Large intestine (tissue), 3 donors: ENCODE measurements at regions not wholly inside any gene's neighbourhood (a gene's known extent, or its start where the extent isn't known, plus 50 kb on each side); places are given as distances from the start of the nearest gene placed in this dataset.

Source experiments
- DNase-seq, 2 donors: peaks; one replicate each; pipeline versions ENCODE4 v3.0.0 to v3.0.0-alpha.2; 2013
- H3K27ac ChIP-seq: one replicate; pipeline ENCODE4 v1.5.1; 2013; ENCODE audit warnings: low read length
- H3K27me3 ChIP-seq: 2 replicates; pipeline ENCODE4 v1.6.1; 2013; ENCODE audit warnings: low read length; ENCODE audit not compliant: control insufficient read depth, insufficient read depth
- H3K36me3 ChIP-seq: 2 replicates; pipeline ENCODE4 v1.6.1; 2013; ENCODE audit warnings: low read length; ENCODE audit not compliant: control insufficient read depth, insufficient read depth
- H3K4me1 ChIP-seq: one replicate; pipeline ENCODE4 v1.6.1; 2013; ENCODE audit warnings: low read length; ENCODE audit not compliant: control insufficient read depth, insufficient read depth
- H3K4me3 ChIP-seq: one replicate; pipeline ENCODE4 v1.5.1; 2013; ENCODE audit warnings: low read length
- H3K9me3 ChIP-seq: one replicate; pipeline ENCODE4 v1.6.1; 2013; ENCODE audit warnings: mild to moderate bottlenecking, low read depth, low read length, moderate library complexity; ENCODE audit not compliant: control insufficient read depth
- WGBS: methylation state at CpG from one replicate; pipeline ENCODE4 v1.1.5; 2013; ENCODE audit warnings: low lambda C conversion rate; ENCODE audit not compliant: insufficient coverage; 5-methylcytosine and 5-hydroxymethylcytosine counted together

DNA sequence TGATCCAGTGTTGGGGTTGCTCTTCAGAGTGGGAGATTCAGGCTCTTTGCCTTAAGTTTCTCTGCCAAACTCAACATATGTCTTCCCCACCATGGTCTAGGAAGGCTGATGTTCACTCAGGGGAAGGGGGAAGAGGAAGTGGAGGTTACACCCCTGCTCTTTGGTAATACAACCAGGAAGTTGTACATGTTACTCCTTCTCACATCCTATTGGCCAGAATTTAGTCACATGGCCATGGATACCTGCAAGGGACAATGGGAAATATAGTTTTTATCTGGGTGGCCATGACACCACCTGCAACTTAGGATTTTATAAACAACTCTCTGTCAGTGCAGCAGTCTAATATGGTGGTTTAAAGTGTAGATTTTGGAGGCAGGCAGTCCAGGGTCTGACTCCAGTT, 150.9 kb downstream of the TBX5 start:
- DNase-seq, result no peak
- no peak overlapping the region for H3K4me3 ChIP-seq

DNA sequence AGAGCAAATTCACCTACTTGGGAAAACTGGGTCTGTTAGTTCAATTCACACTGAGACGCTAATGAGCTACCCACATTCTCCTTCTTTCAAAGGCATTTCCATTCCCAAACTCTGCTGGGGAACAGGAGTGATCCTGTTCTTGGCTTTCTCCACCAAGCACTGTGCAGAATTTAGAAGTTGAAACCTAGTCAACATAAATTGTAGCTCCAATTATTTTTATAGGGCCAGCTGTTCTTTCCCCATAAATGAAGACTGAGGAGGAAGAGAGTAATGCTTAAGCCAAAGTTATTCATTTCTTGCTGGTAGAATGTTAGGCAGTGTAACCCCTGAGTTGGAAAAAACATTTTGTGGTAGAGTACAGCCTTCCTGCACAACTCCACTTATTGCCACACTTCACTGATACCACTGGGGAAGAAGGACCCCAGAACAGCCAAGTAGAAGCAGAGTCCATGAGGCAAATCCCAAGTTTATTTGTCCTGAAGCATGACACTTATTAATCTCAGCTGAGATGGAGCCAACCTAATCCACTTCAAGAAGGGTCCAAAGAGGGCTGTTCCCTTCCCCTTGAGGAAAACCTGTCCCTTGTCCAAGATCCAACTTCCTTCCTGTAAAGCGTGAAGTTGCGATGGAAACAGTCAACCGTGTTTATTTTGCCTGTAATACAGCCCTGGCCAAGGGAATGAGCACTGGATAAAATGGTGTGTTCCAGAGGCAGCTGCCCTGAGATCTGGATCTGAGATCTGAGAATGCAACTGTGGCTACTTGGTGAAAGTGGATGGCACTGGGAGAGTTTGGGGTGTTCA, 151.8 kb downstream of the TBX5 start:
- Histone ChIP-seq H3K27ac (no peak overlapping the region), H3K36me3 (no peaks in the 10 kb centered on the region), H3K27me3 (no peaks in the 10 kb centered on the region), H3K4me3 (no peak overlapping the region), H3K4me1 (no peaks in the 10 kb centered on the region), H3K9me3 (no peaks in the 10 kb centered on the region)
- WGBS, result no CpG with 5 or more reads among the region's 4 CpGs
- DNase-seq, result no peak

More for the DNA sequence above, 150.9 kb downstream of the TBX5 start:
- H3K27me3 ChIP-seq, result no peaks in the 10 kb centered on the region
- no peaks in the 10 kb centered on the region for H3K36me3 ChIP-seq
- H3K4me1 ChIP-seq, result no peaks in the 10 kb centered on the region
- H3K9me3 ChIP-seq, result no peaks in the 10 kb centered on the region
- no peak overlapping the region for H3K27ac ChIP-seq

DNA sequence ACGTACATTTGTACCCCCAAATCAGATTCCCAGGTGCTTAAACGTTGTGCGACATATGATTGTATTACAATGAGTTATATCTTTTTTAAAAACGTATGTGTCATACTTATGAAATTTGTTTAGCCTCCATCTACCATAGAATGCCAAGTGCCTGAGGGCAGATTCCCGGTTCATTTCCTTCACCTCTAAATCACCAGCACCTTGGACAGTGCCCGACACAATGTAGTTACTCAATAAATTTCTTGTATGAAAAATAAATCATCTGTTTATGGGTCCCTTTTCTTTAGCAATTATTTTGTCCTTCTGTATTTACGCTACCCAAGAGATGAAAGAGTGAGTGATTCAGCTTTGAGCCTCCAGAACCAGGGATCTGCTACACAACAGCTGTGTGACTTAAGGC, 157.4 kb downstream of the TBX5 start:
- H3K27ac ChIP-seq, result no peak overlapping the region
- peaks cover 9% of the 10 kb centered on the region for H3K27me3 ChIP-seq
- no peaks in the 10 kb centered on the region for H3K9me3 ChIP-seq
- WGBS, result 93% methylated on average over 3 of the region's 7 CpGs
- no peaks in the 10 kb centered on the region for H3K4me1 ChIP-seq
- no peaks in the 10 kb centered on the region for H3K36me3 ChIP-seq
- no peak overlapping the region for H3K4me3 ChIP-seq
- DNase-seq, result no peak

DNA sequence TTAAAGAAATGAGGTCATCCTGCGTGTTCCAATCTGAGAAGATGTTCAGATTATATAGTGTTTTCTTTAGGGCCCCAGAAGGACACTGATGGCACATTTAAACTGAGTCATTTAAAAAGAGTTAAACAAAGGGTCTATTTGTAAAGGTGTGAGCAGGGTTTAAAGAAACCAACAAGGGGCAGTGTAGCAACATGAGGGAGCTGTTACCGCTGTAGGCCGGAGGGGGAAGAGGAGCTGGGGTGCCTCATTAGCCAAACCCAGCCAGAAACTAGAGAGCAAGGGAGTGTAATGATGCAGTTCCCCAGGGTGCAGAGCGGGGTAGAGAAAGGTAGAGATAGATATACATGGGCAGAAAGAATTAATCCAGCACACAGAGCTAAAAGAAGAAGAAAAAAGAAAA, 160.4 kb downstream of the TBX5 start:
- 24% methylated on average over 3 of the region's 4 CpGs for WGBS
- Histone ChIP-seq H3K4me3 (no peak overlapping the region), H3K27me3 (peaks cover 9% of the 10 kb centered on the region), H3K4me1 (no peaks in the 10 kb centered on the region), H3K9me3 (no peaks in the 10 kb centered on the region), H3K36me3 (no peaks in the 10 kb centered on the region), H3K27ac (no peak overlapping the region)
- DNase-seq, result no peak

DNA sequence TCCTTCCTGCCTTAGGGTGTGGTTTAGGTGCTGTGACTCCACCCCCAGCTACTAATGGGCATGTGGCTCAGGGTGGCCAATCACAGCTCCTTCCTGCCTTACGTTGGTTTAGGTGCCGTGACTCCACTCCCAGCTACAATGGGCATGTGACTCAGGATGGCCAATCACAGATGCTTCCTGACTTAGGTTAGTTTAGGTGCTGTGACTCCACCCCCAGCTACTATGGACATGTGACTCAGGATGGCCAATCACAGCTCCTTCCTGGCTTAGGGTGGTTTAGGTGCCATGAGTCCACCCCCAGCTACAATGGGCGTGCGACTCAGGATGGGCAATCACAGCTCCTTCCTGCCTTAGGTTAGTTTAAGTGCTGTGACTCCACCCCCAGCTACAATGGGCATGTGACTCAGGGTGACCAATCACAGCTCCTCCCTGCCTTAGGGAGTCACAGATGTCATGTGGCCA, 163.9 kb downstream of the TBX5 start:
- no peak overlapping the region for H3K4me3 ChIP-seq
- H3K27me3 ChIP-seq, result peaks cover 19% of the 10 kb centered on the region
- WGBS, result no CpG with 5 or more reads among the region's 4 CpGs

DNA sequence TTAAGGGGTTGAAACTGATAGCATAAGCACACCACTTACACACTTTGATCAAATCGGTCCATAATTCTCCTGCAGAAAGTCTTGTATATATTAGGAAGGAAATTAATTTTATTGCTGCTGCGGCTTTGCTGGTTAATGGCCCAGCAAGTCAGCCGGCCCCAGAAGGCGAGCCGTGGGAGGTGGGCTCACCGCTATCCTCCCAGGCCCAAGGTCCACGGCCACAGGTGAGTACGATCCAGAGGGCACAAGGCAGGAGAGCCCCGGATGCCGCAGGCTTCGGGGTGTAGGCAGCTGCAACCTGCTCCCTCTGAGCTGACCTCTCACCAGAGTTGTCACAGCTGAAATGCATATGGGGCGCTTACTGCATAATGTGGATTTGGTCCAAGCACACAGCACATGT, 165.7 kb downstream of the TBX5 start:
- no peaks in the 10 kb centered on the region for H3K9me3 ChIP-seq

More for the DNA sequence above, 163.9 kb downstream of the TBX5 start:
- no peaks in the 10 kb centered on the region for H3K36me3 ChIP-seq
- H3K27ac ChIP-seq, result no peak overlapping the region
- H3K9me3 ChIP-seq, result no peaks in the 10 kb centered on the region
- H3K4me1 ChIP-seq, result no peaks in the 10 kb centered on the region
- DNase-seq, result no peak

DNA sequence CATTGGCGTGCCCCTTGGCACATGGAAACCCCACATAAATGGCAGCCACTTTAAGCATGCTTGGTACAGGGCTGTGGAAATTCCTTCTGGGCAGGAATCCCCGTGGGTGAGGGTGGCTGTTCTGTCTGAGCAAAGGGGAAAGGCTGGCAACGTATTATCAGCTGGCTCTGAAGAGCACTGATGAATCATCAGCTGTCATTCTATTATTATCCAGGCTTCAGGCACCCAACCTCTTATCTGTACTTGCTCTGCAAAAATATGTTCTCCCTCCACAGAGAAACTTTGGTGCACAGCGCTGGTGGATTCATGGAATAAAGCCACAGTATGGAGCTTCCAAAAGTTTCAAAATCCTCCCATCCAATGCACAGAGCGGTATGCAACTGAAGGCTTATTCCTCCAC, 167.1 kb downstream of the TBX5 start:
- H3K27me3 ChIP-seq, result peaks cover 12% of the 10 kb centered on the region
- no peak overlapping the region for H3K27ac ChIP-seq
- no peaks in the 10 kb centered on the region for H3K36me3 ChIP-seq
- no peaks in the 10 kb centered on the region for H3K4me1 ChIP-seq
- DNase-seq, result no peak
- no peaks in the 10 kb centered on the region for H3K9me3 ChIP-seq
- no CpG with 5 or more reads among the region's 5 CpGs for whole genome bisulfite sequencing
- no peak overlapping the region for H3K4me3 ChIP-seq

More for the DNA sequence above, 165.7 kb downstream of the TBX5 start:
- H3K27ac ChIP-seq, result no peak overlapping the region
- peaks cover 16% of the 10 kb centered on the region for H3K27me3 ChIP-seq
- WGBS, result no CpG with 5 or more reads among the region's 12 CpGs
- H3K4me3 ChIP-seq, result no peak overlapping the region
- no peaks in the 10 kb centered on the region for H3K36me3 ChIP-seq
- H3K4me1 ChIP-seq, result no peaks in the 10 kb centered on the region
- DNase-seq, result no peak

DNA sequence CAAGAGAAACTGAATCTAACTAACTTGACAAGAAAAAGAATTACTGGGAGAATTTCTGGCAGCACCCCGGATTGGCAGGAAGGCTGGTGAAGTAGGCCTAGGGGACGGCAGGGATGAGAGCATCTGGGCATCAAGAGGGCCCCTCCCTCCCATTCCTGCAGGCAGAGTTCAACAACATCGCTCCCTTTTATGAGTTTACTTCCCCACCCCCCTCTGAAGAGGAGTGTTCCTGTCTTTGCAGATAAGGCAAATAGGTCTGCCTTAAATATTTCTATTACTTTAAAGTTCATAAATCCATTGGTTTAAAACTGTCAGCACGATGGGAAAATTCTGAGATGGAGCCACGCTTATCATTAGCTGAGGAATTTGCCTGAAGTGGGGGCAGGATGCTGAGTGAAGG, 168.7 kb downstream of the TBX5 start:
- Histone ChIP-seq H3K4me1 (no peaks in the 10 kb centered on the region), H3K27me3 (peaks cover 12% of the 10 kb centered on the region), H3K27ac (no peak overlapping the region), H3K9me3 (no peaks in the 10 kb centered on the region), H3K4me3 (no peak overlapping the region), H3K36me3 (no peaks in the 10 kb centered on the region)
- no CpG with 5 or more reads among the region's 5 CpGs for WGBS
- DNase-seq, result no peak

DNA sequence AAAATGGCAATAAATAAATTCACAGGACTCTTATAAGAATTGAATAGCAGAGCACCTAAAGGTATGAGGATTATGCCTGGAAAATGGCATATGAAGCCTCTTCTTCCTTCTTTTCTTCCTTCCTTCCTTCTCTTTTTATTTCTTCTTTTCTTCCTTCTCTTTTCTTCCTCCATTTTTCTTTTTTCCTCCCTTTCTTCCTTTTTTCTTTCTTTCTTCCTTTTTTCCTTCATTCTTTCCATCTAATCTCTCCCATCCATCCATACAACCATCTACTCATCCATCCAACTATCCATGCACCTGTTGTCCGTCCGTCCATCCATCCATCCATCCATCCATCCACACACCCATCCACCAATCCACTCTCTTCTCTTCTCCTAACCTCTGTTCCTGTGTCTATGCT, 173.8 kb downstream of the TBX5 start:
- Histone ChIP-seq H3K36me3 (no peaks in the 10 kb centered on the region), H3K9me3 (no peaks in the 10 kb centered on the region), H3K4me1 (no peaks in the 10 kb centered on the region), H3K27me3 (peaks cover 7% of the 10 kb centered on the region), H3K4me3 (no peak overlapping the region), H3K27ac (no peak overlapping the region)
- 100% methylated on average over 2 of the region's 2 CpGs for WGBS
- no peak for DNase-seq

DNA sequence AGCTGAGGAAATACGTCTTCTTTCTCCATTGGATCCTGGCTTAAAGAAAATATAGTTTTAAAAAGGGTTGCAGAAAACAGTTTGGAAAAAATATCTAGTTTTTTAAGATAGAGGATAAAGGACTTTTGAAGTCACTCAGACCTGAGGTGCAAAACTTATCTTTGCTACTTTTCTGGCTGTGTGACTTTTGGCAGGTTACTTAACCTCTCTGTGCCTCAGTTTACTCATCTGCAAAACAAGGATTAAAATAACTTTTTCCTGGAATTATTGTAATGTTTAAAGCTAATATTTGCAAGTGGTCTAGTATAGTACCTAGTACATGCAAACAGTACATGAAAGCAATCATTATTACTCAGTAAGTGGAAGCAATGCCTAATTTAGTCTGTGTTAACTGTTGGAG, 176.8 kb downstream of the TBX5 start:
- no peak overlapping the region for H3K27ac ChIP-seq
- peaks cover 19% of the 10 kb centered on the region for H3K27me3 ChIP-seq
- no peaks in the 10 kb centered on the region for H3K36me3 ChIP-seq
- no peak for DNase-seq
- H3K4me3 ChIP-seq, result no peak overlapping the region
- H3K4me1 ChIP-seq, result no peaks in the 10 kb centered on the region
- 100% methylated on average over 1 of the region's 1 CpG for WGBS
- no peaks in the 10 kb centered on the region for H3K9me3 ChIP-seq
